HEK293 (cell line): ENCODE measurements at regions not wholly inside any gene's neighbourhood (a gene's known extent, or its start where the extent isn't known, plus 50 kb on each side); places are given as distances from the start of the nearest gene placed in this dataset.

ENCODE experiments used
- CTCF ChIA-PET: fragments of 350-600 bp; formaldehyde crosslinking; extraction: SDS; loops from one replicate; lab custom pipeline; 2021; ENCODE audit warnings: antibody characterized with exemption; lab: Yijun Ruan, JAX
- POLR2A ChIA-PET: fragments of 300-600 bp; formaldehyde crosslinking; extraction: SDS; loops from one replicate; lab custom pipeline; 2020; ENCODE audit warnings: antibody characterized with exemption, inconsistent platforms; lab: Yijun Ruan, JAX
- H3K27ac ChIP-seq: fragments of 200-500 bp; sonication (Bioruptor generic); 2 replicates; pipeline ENCODE4 v1.5.1; 2014; ENCODE audit warnings: low read depth, low read length, control low read depth, inconsistent platforms; ENCODE audit errors: extremely low read depth
- H3K36me3 ChIP-seq, 2 experiments: fragments of 200-500 bp in 1 of 2; sonication (Bioruptor generic) in 1 of 2; 1 replicate in 1 of 2; 2 replicates in 1 of 2; pipeline ENCODE4 v1.5.1; 2014 to 2017; ENCODE audit warnings: inconsistent platforms in 2 of 2, low read length in 2 of 2; ENCODE audit not compliant: control insufficient read depth in 2 of 2, insufficient read depth in 1 of 2
- H3K4me1 ChIP-seq: fragments of 200-500 bp; sonication (Bioruptor generic); 2 replicates; pipeline ENCODE4 v1.5.1; 2014; ENCODE audit warnings: mild to moderate bottlenecking, low read length, inconsistent platforms; ENCODE audit not compliant: control insufficient read depth, insufficient read depth
- H3K4me3 ChIP-seq: 2 replicates; pipeline ENCODE4 v1.5.1; 2011; ENCODE audit warnings: low read depth, mild to moderate bottlenecking, control low read depth, low read length, moderate library complexity
- H3K9me3 ChIP-seq: fragments of 200-500 bp; sonication (Bioruptor generic); 2 replicates; pipeline ENCODE4 v1.5.1; 2014; ENCODE audit warnings: low read depth, low read length, inconsistent platforms; ENCODE audit not compliant: control insufficient read depth, insufficient read depth
- BCL11A ChIP-seq: fragments of 450-650 bp; formaldehyde crosslinking; IDR thresholded peaks from 2 replicates; pipeline ENCODE4 v1.5.1; 2016; ENCODE audit warnings: low read depth, missing biosample characterization, missing genetic modification characterization
- FEZF1 ChIP-seq: fragments of 450-650 bp; formaldehyde crosslinking; IDR thresholded peaks from 2 replicates; pipeline ENCODE4 v1.5.1; 2016; ENCODE audit warnings: missing biosample characterization, missing genetic modification characterization
- GLI2 ChIP-seq: fragments of 450-650 bp; formaldehyde crosslinking; IDR thresholded peaks from 2 replicates; pipeline ENCODE4; 2017; ENCODE audit warnings: missing biosample characterization, missing genetic modification characterization, low read depth, borderline replicate concordance
- KLF10 ChIP-seq: fragments of 450-650 bp; IDR thresholded peaks from 2 replicates; pipeline ENCODE4 v1.5.1; 2018; ENCODE audit warnings: missing biosample characterization, mild to moderate bottlenecking, missing genetic modification characterization
- ZBTB8A ChIP-seq: fragments of 450-650 bp; formaldehyde crosslinking; IDR thresholded peaks from 2 replicates; pipeline ENCODE4 v1.5.1; 2016; ENCODE audit warnings: missing biosample characterization, missing genetic modification characterization
- ZNF211 ChIP-seq: fragments of 450-650 bp; formaldehyde crosslinking; IDR thresholded peaks from 2 replicates; pipeline ENCODE4 v1.5.1; 2016; ENCODE audit warnings: low read depth, missing biosample characterization, missing genetic modification characterization
- ZNF335 ChIP-seq: fragments of 450-650 bp; formaldehyde crosslinking; conservative IDR thresholded peaks from 2 replicates; pipeline ENCODE4 v1.5.1; 2016; ENCODE audit warnings: missing biosample characterization, missing genetic modification characterization
- ZNF544 ChIP-seq: fragments of 450-650 bp; formaldehyde crosslinking; IDR thresholded peaks from 2 replicates; pipeline ENCODE4 v1.5.0; 2017; ENCODE audit warnings: missing biosample characterization, missing genetic modification characterization
- ZNF555 ChIP-seq: fragments of 450-650 bp; formaldehyde crosslinking; conservative IDR thresholded peaks from 2 replicates; pipeline ENCODE4 v1.5.1; 2017; ENCODE audit warnings: missing biosample characterization, mild to moderate bottlenecking, missing genetic modification characterization, inconsistent platforms
- ZSCAN16 ChIP-seq: fragments of 450-650 bp; formaldehyde crosslinking; IDR thresholded peaks from 2 replicates; pipeline ENCODE4 v1.5.1; 2016; ENCODE audit warnings: missing biosample characterization, missing genetic modification characterization
- TF ChIP-seq, protein P1 (sequence below): fragments of 450-650 bp; formaldehyde crosslinking; IDR thresholded peaks from 2 replicates; pipeline ENCODE4 v1.5.1; 2016; ENCODE audit warnings: missing biosample characterization, missing genetic modification characterization
- TF ChIP-seq, protein P2 (sequence below): fragments of 450-650 bp; formaldehyde crosslinking; IDR thresholded peaks from 2 replicates; pipeline ENCODE4 v1.5.1; 2016; ENCODE audit warnings: missing biosample characterization, missing genetic modification characterization
- TF ChIP-seq, protein P3 (sequence below): fragments of 450-650 bp; formaldehyde crosslinking; IDR thresholded peaks from 2 replicates; pipeline ENCODE4 v1.5.1; 2016; ENCODE audit warnings: missing biosample characterization, missing genetic modification characterization
- TF ChIP-seq, protein P4 (sequence below): fragments of 450-650 bp; formaldehyde crosslinking; IDR thresholded peaks from 2 replicates; pipeline ENCODE4 v1.5.1; 2016; ENCODE audit warnings: missing biosample characterization, missing genetic modification characterization, borderline replicate concordance
- TF ChIP-seq, protein P5 (sequence below): fragments of 450-650 bp; formaldehyde crosslinking; IDR thresholded peaks from 2 replicates; pipeline ENCODE4 v1.5.1; 2016; ENCODE audit warnings: missing biosample characterization, missing genetic modification characterization, borderline replicate concordance

DNA sequence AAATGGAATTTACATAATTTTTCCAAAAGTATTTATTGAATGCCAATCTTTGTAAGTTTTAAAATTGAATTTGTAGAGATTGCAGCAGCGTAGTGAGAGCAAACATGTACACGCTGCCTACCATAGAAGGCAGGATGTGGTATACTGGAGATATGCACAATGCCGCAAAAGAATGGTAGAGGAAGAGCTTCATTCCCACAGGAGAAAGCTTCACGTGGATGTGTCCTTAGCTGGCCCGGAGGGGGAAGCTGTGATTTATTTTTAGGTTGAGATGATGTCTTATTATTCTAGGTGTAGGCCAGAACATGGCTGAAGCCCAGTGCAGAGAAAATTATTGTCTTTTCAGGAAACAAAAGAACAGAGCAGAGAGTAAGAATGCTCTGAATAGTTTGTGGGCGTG lies 743.3 kb upstream of the BCHE start:
- Histone ChIP-seq H3K9me3 (no peaks in the 10 kb centered on the region), H3K36me3 (no peaks in the 10 kb centered on the region), H3K4me3 (no peak overlapping the region), H3K27ac (no peak overlapping the region), H3K4me1 (no peaks in the 10 kb centered on the region)
- TF ChIP-seq, protein P1, sequence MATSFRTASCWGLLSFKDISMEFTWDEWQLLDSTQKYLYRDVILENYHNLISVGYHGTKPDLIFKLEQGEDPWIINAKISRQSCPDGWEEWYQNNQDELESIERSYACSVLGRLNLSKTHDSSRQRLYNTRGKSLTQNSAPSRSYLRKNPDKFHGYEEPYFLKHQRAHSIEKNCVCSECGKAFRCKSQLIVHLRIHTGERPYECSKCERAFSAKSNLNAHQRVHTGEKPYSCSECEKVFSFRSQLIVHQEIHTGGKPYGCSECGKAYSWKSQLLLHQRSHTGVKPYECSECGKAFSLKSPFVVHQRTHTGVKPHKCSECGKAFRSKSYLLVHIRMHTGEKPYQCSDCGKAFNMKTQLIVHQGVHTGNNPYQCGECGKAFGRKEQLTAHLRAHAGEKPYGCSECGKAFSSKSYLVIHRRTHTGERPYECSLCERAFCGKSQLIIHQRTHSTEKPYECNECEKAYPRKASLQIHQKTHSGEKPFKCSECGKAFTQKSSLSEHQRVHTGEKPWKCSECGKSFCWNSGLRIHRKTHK (tag by site-specific recombination) = no peak
- TF ChIP-seq KLF10 (tag by site-specific recombination) (no peak), ZNF555 (tag by site-specific recombination) (no peak), ZBTB8A (tag by site-specific recombination) (no peak), BCL11A (tag by site-specific recombination) (no peak), FEZF1 (tag by site-specific recombination) (no peak), ZNF335 (tag by site-specific recombination) (no peak), ZSCAN16 (tag by site-specific recombination) (no peak), ZNF211 (tag by site-specific recombination) (no peak), ZNF544 (tag by site-specific recombination) (no peak), GLI2 (tag by site-specific recombination) (no peak)
- TF ChIP-seq, protein P2, sequence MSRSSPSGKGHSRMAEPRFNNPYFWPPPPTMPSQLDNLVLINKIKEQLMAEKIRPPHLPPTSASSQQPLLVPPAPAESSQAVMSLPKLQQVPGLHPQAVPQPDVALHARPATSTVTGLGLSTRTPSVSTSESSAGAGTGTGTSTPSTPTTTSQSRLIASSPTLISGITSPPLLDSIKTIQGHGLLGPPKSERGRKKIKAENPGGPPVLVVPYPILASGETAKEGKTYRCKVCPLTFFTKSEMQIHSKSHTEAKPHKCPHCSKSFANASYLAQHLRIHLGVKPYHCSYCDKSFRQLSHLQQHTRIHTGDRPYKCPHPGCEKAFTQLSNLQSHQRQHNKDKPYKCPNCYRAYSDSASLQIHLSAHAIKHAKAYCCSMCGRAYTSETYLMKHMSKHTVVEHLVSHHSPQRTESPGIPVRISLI = no peak
- TF ChIP-seq, protein P3, sequence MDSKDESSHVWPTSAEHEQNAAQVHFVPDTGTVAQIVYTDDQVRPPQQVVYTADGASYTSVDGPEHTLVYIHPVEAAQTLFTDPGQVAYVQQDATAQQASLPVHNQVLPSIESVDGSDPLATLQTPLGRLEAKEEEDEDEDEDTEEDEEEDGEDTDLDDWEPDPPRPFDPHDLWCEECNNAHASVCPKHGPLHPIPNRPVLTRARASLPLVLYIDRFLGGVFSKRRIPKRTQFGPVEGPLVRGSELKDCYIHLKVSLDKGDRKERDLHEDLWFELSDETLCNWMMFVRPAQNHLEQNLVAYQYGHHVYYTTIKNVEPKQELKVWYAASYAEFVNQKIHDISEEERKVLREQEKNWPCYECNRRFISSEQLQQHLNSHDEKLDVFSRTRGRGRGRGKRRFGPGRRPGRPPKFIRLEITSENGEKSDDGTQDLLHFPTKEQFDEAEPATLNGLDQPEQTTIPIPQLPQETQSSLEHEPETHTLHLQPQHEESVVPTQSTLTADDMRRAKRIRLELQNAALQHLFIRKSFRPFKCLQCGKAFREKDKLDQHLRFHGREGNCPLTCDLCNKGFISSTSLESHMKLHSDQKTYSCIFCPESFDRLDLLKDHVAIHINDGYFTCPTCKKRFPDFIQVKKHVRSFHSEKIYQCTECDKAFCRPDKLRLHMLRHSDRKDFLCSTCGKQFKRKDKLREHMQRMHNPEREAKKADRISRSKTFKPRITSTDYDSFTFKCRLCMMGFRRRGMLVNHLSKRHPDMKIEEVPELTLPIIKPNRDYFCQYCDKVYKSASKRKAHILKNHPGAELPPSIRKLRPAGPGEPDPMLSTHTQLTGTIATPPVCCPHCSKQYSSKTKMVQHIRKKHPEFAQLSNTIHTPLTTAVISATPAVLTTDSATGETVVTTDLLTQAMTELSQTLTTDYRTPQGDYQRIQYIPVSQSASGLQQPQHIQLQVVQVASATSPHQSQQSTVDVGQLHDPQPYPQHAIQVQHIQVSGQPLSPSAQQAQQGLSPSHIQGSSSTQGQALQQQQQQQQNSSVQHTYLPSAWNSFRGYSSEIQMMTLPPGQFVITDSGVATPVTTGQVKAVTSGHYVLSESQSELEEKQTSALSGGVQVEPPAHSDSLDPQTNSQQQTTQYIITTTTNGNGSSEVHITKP = no peak
- TF ChIP-seq, protein P4, sequence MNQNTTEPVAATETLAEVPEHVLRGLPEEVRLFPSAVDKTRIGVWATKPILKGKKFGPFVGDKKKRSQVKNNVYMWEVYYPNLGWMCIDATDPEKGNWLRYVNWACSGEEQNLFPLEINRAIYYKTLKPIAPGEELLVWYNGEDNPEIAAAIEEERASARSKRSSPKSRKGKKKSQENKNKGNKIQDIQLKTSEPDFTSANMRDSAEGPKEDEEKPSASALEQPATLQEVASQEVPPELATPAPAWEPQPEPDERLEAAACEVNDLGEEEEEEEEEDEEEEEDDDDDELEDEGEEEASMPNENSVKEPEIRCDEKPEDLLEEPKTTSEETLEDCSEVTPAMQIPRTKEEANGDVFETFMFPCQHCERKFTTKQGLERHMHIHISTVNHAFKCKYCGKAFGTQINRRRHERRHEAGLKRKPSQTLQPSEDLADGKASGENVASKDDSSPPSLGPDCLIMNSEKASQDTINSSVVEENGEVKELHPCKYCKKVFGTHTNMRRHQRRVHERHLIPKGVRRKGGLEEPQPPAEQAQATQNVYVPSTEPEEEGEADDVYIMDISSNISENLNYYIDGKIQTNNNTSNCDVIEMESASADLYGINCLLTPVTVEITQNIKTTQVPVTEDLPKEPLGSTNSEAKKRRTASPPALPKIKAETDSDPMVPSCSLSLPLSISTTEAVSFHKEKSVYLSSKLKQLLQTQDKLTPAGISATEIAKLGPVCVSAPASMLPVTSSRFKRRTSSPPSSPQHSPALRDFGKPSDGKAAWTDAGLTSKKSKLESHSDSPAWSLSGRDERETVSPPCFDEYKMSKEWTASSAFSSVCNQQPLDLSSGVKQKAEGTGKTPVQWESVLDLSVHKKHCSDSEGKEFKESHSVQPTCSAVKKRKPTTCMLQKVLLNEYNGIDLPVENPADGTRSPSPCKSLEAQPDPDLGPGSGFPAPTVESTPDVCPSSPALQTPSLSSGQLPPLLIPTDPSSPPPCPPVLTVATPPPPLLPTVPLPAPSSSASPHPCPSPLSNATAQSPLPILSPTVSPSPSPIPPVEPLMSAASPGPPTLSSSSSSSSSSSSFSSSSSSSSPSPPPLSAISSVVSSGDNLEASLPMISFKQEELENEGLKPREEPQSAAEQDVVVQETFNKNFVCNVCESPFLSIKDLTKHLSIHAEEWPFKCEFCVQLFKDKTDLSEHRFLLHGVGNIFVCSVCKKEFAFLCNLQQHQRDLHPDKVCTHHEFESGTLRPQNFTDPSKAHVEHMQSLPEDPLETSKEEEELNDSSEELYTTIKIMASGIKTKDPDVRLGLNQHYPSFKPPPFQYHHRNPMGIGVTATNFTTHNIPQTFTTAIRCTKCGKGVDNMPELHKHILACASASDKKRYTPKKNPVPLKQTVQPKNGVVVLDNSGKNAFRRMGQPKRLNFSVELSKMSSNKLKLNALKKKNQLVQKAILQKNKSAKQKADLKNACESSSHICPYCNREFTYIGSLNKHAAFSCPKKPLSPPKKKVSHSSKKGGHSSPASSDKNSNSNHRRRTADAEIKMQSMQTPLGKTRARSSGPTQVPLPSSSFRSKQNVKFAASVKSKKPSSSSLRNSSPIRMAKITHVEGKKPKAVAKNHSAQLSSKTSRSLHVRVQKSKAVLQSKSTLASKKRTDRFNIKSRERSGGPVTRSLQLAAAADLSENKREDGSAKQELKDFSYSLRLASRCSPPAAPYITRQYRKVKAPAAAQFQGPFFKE (tag by site-specific recombination) = no peak
- TF ChIP-seq, protein P5, sequence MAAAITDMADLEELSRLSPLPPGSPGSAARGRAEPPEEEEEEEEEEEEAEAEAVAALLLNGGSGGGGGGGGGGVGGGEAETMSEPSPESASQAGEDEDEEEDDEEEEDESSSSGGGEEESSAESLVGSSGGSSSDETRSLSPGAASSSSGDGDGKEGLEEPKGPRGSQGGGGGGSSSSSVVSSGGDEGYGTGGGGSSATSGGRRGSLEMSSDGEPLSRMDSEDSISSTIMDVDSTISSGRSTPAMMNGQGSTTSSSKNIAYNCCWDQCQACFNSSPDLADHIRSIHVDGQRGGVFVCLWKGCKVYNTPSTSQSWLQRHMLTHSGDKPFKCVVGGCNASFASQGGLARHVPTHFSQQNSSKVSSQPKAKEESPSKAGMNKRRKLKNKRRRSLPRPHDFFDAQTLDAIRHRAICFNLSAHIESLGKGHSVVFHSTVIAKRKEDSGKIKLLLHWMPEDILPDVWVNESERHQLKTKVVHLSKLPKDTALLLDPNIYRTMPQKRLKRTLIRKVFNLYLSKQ (tag by site-specific recombination) = no peak
- CTCF ChIA-PET = no interaction called here
- POLR2A ChIA-PET = no interaction called here
